ENCODE measurements at regions not wholly inside any gene's neighbourhood (a gene's known extent, or its start where the extent isn't known, plus 50 kb on each side); places are given as distances from the start of the nearest gene placed in this dataset.

DNA sequence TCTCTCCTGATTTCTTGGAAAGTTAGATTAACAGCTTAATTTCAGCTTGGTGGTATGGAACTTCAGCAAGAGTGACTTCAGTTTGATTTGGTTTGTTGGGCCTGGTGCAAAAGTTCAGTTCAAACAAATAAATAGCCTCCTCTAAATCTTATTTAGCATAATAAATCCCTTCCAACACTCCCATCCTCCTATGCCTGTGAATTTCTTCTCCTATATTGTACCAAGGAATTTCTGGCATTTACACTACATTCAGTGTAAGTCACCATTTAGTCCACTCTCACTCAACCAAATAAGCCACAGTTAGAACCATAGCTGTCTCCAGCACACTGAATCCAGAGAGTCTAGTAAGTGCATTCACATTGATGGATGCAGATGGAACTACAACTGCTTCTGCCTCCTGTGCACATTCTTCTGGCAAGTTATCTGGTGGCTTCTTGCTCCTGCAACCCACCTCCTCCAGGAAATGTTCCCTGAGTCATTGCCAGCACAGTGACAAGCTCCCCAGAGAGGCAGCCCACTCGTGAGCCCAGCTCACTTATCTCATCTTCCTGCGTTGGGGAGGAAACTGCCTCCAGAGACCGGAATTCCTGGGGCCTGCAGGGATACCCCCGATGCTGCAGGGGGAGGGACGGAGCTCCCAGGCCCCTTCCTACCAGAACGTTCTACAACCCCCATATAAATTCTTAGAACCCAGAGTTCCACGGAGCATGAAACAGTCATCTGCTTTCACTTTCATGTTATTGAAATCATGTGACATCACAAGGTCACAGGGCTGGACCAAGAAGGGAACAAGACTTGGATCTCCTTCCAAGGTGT is 318.3 kb downstream of the PHKB start:
- DNase-seq (ENCODE audit: low spot score) = peak; percentile 79

DNA sequence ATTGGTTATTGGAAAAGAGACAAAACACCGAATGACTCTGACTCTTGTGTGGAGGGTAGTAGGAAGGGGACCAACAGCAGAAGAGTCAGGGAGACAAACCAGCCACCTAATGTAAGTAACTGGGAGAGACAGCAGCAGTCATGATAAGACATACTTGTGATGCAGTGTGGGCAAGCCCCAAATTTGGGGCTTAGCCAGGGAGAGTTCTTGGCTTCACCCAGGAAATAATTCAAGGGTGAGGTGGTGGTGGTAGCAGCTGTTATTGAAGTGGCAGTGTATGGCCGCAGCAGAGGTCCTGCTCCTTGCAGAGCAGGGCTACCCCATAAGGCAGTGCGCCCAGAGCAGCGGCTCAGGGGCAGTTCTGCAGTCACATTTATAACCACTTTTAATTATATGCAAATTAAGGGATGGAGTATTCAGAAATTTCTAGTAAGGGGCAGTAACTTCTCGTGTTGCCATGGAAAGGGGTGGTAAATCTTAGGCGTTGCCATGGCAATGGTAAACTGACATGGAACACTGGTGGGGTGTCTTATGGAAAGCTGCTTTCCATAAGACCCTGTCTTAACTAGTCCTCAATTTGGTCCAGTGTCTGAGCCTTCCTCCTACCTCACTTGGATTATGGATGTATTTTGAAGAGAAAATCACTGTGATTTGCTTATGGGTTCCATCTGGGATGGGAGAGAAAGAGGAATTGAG is 317.1 kb downstream of the PHKB start:
- no peak for DNase-seq (ENCODE audit: low spot score)

- no peak for DNase-seq (ENCODE audit: low spot score)
Observed at GRCh38 chr16:47777220-47777619, 316.1 kb downstream of the PHKB start.

- DNase-seq (ENCODE audit: low spot score) = no peak
Observed at GRCh38 chr16:47774661-47775060, 313.5 kb downstream of the PHKB start.

DNA sequence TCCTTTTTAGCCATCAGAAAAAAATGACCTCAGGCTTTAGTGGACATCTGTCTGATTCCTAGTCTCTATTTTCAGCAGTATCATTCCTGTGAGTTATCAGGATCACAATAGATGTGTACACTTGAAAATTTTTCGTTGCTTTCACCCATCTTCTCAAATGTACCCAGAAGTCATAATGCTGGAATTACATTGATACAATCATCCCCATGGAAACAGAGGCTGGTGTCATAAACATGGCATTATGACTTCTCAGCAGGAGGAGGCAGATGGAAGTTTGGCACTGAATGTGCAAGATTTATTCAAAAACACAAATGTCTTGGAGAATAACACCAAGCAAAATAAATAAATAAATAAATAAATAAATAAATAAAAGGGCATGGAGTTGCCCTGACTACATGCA is 292.5 kb downstream of the PHKB start:
- no peak for DNase-seq (ENCODE audit: low spot score)
